IPS-20b (cell line): ENCODE measurements at regions not wholly inside any gene's neighbourhood (a gene's known extent, or its start where the extent isn't known, plus 50 kb on each side); places are given as distances from the start of the nearest gene placed in this dataset.
"Not testable (repeated sequence)": the region's sequence is repeated elsewhere in the genome, so short reads cannot be mapped to it uniquely, and the experiment has no call there.

ENCODE experiments used
- H3K27ac ChIP-seq: one replicate; pipeline ENCODE4 v1.5.1; 2013; ENCODE audit warnings: low read length
- H3K27me3 ChIP-seq: 2 replicates; pipeline ENCODE4 v1.6.1; 2013; ENCODE audit warnings: mild to moderate bottlenecking, low read length, inconsistent platforms; ENCODE audit not compliant: insufficient read depth
- H3K36me3 ChIP-seq: 2 replicates; pipeline ENCODE4 v1.6.1; 2013; ENCODE audit warnings: low read depth, mild to moderate bottlenecking, inconsistent platforms, low read length, moderate library complexity; ENCODE audit not compliant: insufficient read depth
- H3K4me1 ChIP-seq: 2 replicates; pipeline ENCODE4 v1.6.1; 2013; ENCODE audit warnings: mild to moderate bottlenecking, control low read depth, inconsistent platforms, low read length, moderate library complexity; ENCODE audit not compliant: insufficient read depth
- H3K4me3 ChIP-seq: 2 replicates; pipeline ENCODE4 v1.5.1; 2013; ENCODE audit warnings: mild to moderate bottlenecking, low read length, inconsistent platforms
- H3K9ac ChIP-seq: 2 replicates; pipeline ENCODE4 v1.6.1; 2013; ENCODE audit warnings: low read depth, mild to moderate bottlenecking, inconsistent platforms, low read length, moderate library complexity
- H3K9me3 ChIP-seq: 2 replicates; pipeline ENCODE4 v1.6.1; 2013; ENCODE audit warnings: mild to moderate bottlenecking, low read depth, low read length, inconsistent platforms; ENCODE audit not compliant: insufficient read depth

GRCh38 chr6:90365565-90366219 is 69.0 kb upstream of the BACH2 start:
- no peak overlapping the region for H3K27ac ChIP-seq

GRCh38 chr6:90365002-90365401 is 68.4 kb upstream of the BACH2 start:
- no peaks in the 10 kb centered on the region for H3K9me3 ChIP-seq
- no peaks in the 10 kb centered on the region for H3K27me3 ChIP-seq
- no peak overlapping the region for H3K4me3 ChIP-seq
- H3K9ac ChIP-seq = no peak overlapping the region
- H3K4me1 ChIP-seq = peaks cover 26% of the 10 kb centered on the region
- H3K27ac ChIP-seq = no peak overlapping the region
- no peaks in the 10 kb centered on the region for H3K36me3 ChIP-seq

More at GRCh38 chr6:90365565-90366219, 69.0 kb upstream of the BACH2 start:
- Histone ChIP-seq H3K9me3 (no peaks in the 10 kb centered on the region), H3K4me1 (peaks cover 32% of the 10 kb centered on the region), H3K9ac (no peak overlapping the region), H3K27me3 (no peaks in the 10 kb centered on the region), H3K36me3 (no peaks in the 10 kb centered on the region), H3K4me3 (no peak overlapping the region)

- no peaks in the 10 kb centered on the region for H3K27me3 ChIP-seq
- H3K4me1 ChIP-seq = peaks cover 21% of the 10 kb centered on the region
- no peak overlapping the region for H3K4me3 ChIP-seq
- no peak overlapping the region for H3K9ac ChIP-seq
- no peaks in the 10 kb centered on the region for H3K9me3 ChIP-seq
- no peaks in the 10 kb centered on the region for H3K36me3 ChIP-seq
- no peak overlapping the region for H3K27ac ChIP-seq
Measured at GRCh38 chr6:90364286-90364685, 67.6 kb upstream of the BACH2 start.

GRCh38 chr6:90362318-90362717 is 65.7 kb upstream of the BACH2 start:
- Histone ChIP-seq H3K9ac (no peak overlapping the region), H3K4me1 (peaks cover 15% of the 10 kb centered on the region), H3K27me3 (no peaks in the 10 kb centered on the region), H3K36me3 (no peaks in the 10 kb centered on the region), H3K9me3 (no peaks in the 10 kb centered on the region), H3K27ac (no peak overlapping the region), H3K4me3 (no peak overlapping the region)

GRCh38 chr6:90361174-90361573 is 64.5 kb upstream of the BACH2 start:
- H3K9me3 ChIP-seq = no peaks in the 10 kb centered on the region
- no peak overlapping the region for H3K27ac ChIP-seq
- no peaks in the 10 kb centered on the region for H3K36me3 ChIP-seq
- H3K27me3 ChIP-seq = no peaks in the 10 kb centered on the region
- peaks cover 15% of the 10 kb centered on the region for H3K4me1 ChIP-seq
- no peak overlapping the region for H3K9ac ChIP-seq
- H3K4me3 ChIP-seq = no peak overlapping the region

- not testable (repeated sequence) for H3K27ac ChIP-seq, H3K9me3 ChIP-seq, H3K4me3 ChIP-seq, H3K36me3 ChIP-seq, H3K9ac ChIP-seq, H3K27me3 ChIP-seq, H3K4me1 ChIP-seq
Measured at GRCh38 chr6:90358036-90358770, 61.6 kb upstream of the BACH2 start.

- no peak overlapping the region for H3K9ac ChIP-seq
- H3K27me3 ChIP-seq = no peaks in the 10 kb centered on the region
- no peaks in the 10 kb centered on the region for H3K9me3 ChIP-seq
- no peak overlapping the region for H3K27ac ChIP-seq
- no peaks in the 10 kb centered on the region for H3K36me3 ChIP-seq
- no peak overlapping the region for H3K4me3 ChIP-seq
- H3K4me1 ChIP-seq = no peaks in the 10 kb centered on the region
Measured at GRCh38 chr6:90356012-90356421, 59.4 kb upstream of the BACH2 start.

- Histone ChIP-seq H3K9ac (no peak overlapping the region), H3K27ac (no peak overlapping the region), H3K9me3 (no peaks in the 10 kb centered on the region), H3K27me3 (no peaks in the 10 kb centered on the region), H3K4me1 (no peaks in the 10 kb centered on the region), H3K36me3 (no peaks in the 10 kb centered on the region), H3K4me3 (no peak overlapping the region)
Measured at GRCh38 chr6:90354961-90355360, 58.3 kb upstream of the BACH2 start.

GRCh38 chr6:90351696-90352095 is 55.1 kb upstream of the BACH2 start:
- H3K27ac ChIP-seq = no peak overlapping the region
- H3K9ac ChIP-seq = no peak overlapping the region
- H3K4me3 ChIP-seq = no peak overlapping the region
- H3K27me3 ChIP-seq = no peaks in the 10 kb centered on the region
- H3K9me3 ChIP-seq = no peaks in the 10 kb centered on the region
- no peaks in the 10 kb centered on the region for H3K4me1 ChIP-seq
- no peaks in the 10 kb centered on the region for H3K36me3 ChIP-seq

- H3K27ac ChIP-seq = no peak overlapping the region
- no peaks in the 10 kb centered on the region for H3K4me1 ChIP-seq
- H3K9me3 ChIP-seq = no peaks in the 10 kb centered on the region
- no peaks in the 10 kb centered on the region for H3K36me3 ChIP-seq
- no peak overlapping the region for H3K4me3 ChIP-seq
- no peaks in the 10 kb centered on the region for H3K27me3 ChIP-seq
- H3K9ac ChIP-seq = no peak overlapping the region
Measured at GRCh38 chr6:90350689-90351554, 54.3 kb upstream of the BACH2 start.

- H3K4me3 ChIP-seq = no peak overlapping the region
- H3K9ac ChIP-seq = no peak overlapping the region
- no peaks in the 10 kb centered on the region for H3K27me3 ChIP-seq
- H3K27ac ChIP-seq = no peak overlapping the region
- no peaks in the 10 kb centered on the region for H3K9me3 ChIP-seq
- H3K4me1 ChIP-seq = no peaks in the 10 kb centered on the region
- H3K36me3 ChIP-seq = no peaks in the 10 kb centered on the region
Measured at GRCh38 chr6:90347411-90347851, 50.8 kb upstream of the BACH2 start.
